ENCODE measurements at regions not wholly inside any gene's neighbourhood (a gene's known extent, or its start where the extent isn't known, plus 50 kb on each side); places are given as distances from the start of the nearest gene placed in this dataset.
"Not testable (repeated sequence)": the region's sequence is repeated elsewhere in the genome, so short reads cannot be mapped to it uniquely, and the experiment has no call there.

GRCh38 chr2:52260904-52261303 lies 1229.0 kb upstream of the NRXN1 start:
- no peak overlapping the region for H2AFZ ChIP-seq (ENCODE audit: low read length)
- DNase-seq, result no peak
- H3K9ac ChIP-seq (ENCODE audit: low read length), result no peak overlapping the region

GRCh38 chr2:52258967-52259366 lies 1227.0 kb upstream of the NRXN1 start:
- not testable (repeated sequence) for H4K20me1 ChIP-seq (ENCODE audit: insufficient read depth, low read depth, low read length); H3K36me3 ChIP-seq (ENCODE audit: insufficient read depth, low read length); H3K9me3 ChIP-seq (ENCODE audit: low read length); H3K27ac ChIP-seq (ENCODE audit: low read length); H3K4me3 ChIP-seq (ENCODE audit: low read length); H3K79me2 ChIP-seq (ENCODE audit: low read length); H3K4me1 ChIP-seq (ENCODE audit: low read length); H3K27me3 ChIP-seq (ENCODE audit: low read length); H3K9ac ChIP-seq (ENCODE audit: low read length); H3K9me2 ChIP-seq (replicated peaks; ENCODE audit: insufficient read depth, low read length); DNase-seq; H3K4me2 ChIP-seq (ENCODE audit: low read depth, low read length, poor library complexity, severe bottlenecking); H2AFZ ChIP-seq (ENCODE audit: low read length)

More at GRCh38 chr2:52260904-52261303, 1229.0 kb upstream of the NRXN1 start:
- Histone ChIP-seq H3K9me3 (ENCODE audit: low read length) (no peaks in the 10 kb centered on the region), H3K27ac (ENCODE audit: low read length) (no peak overlapping the region), H4K20me1 (ENCODE audit: insufficient read depth, low read depth, low read length) (no peaks in the 10 kb centered on the region), H3K4me2 (ENCODE audit: low read depth, low read length, poor library complexity, severe bottlenecking) (no peak overlapping the region), H3K9me2 (replicated peaks; ENCODE audit: insufficient read depth, low read length) (no peaks in the 10 kb centered on the region), H3K27me3 (ENCODE audit: low read length) (no peaks in the 10 kb centered on the region), H3K4me1 (ENCODE audit: low read length) (no peaks in the 10 kb centered on the region), H3K79me2 (ENCODE audit: low read length) (no peaks in the 10 kb centered on the region), H3K4me3 (ENCODE audit: low read length) (no peak overlapping the region), H3K36me3 (ENCODE audit: insufficient read depth, low read length) (no peaks in the 10 kb centered on the region; the same call in 1 of the 2 replicates)

GRCh38 chr2:52258038-52258437 lies 1226.1 kb upstream of the NRXN1 start:
- no peaks in the 10 kb centered on the region for H4K20me1 ChIP-seq (ENCODE audit: insufficient read depth, low read depth, low read length)
- H3K4me1 ChIP-seq (ENCODE audit: low read length), result no peaks in the 10 kb centered on the region
- H3K4me2 ChIP-seq (ENCODE audit: low read depth, low read length, poor library complexity, severe bottlenecking), result no peak overlapping the region
- H3K79me2 ChIP-seq (ENCODE audit: low read length), result no peaks in the 10 kb centered on the region
- no peaks in the 10 kb centered on the region for H3K9me2 ChIP-seq (replicated peaks; ENCODE audit: insufficient read depth, low read length)
- H3K36me3 ChIP-seq (ENCODE audit: insufficient read depth, low read length), result no peaks in the 10 kb centered on the region
- H3K9me3 ChIP-seq (ENCODE audit: low read length), result peaks cover 5% of the 10 kb centered on the region; the same call in 1 of the 2 replicates
- H3K27ac ChIP-seq (ENCODE audit: low read length), result no peak overlapping the region
- DNase-seq, result no peak
- H2AFZ ChIP-seq (ENCODE audit: low read length), result no peak overlapping the region
- H3K4me3 ChIP-seq (ENCODE audit: low read length), result no peak overlapping the region
- no peak overlapping the region for H3K9ac ChIP-seq (ENCODE audit: low read length)
- no peaks in the 10 kb centered on the region for H3K27me3 ChIP-seq (ENCODE audit: low read length)

- Histone ChIP-seq H3K4me3 (ENCODE audit: low read length) (no peak overlapping the region), H3K9me2 (replicated peaks; ENCODE audit: insufficient read depth, low read length) (0 out of 2 replicates have a peak, but pooled peaks cover 2% of the 10 kb centered on the region), H3K27ac (ENCODE audit: low read length) (no peak overlapping the region), H4K20me1 (ENCODE audit: insufficient read depth, low read depth, low read length) (no peaks in the 10 kb centered on the region), H3K36me3 (ENCODE audit: insufficient read depth, low read length) (no peaks in the 10 kb centered on the region), H3K9me3 (ENCODE audit: low read length) (peaks cover 5% of the 10 kb centered on the region; the same call in 1 of the 2 replicates), H3K79me2 (ENCODE audit: low read length) (no peaks in the 10 kb centered on the region), H2AFZ (ENCODE audit: low read length) (no peak overlapping the region), H3K4me1 (ENCODE audit: low read length) (no peaks in the 10 kb centered on the region), H3K27me3 (ENCODE audit: low read length) (no peaks in the 10 kb centered on the region), H3K9ac (ENCODE audit: low read length) (no peak overlapping the region), H3K4me2 (ENCODE audit: low read depth, low read length, poor library complexity, severe bottlenecking) (no peak overlapping the region)
- DNase-seq, result no peak
These were observed 1221.6 kb upstream of the NRXN1 start for GRCh38 chr2:52253416-52253980.

GRCh38 chr2:52238782-52239181 lies 1206.8 kb upstream of the NRXN1 start:
- H3K4me2 ChIP-seq (ENCODE audit: low read depth, low read length, poor library complexity, severe bottlenecking), result no peak overlapping the region
- no peaks in the 10 kb centered on the region for H4K20me1 ChIP-seq (ENCODE audit: insufficient read depth, low read depth, low read length)
- no peak overlapping the region for H3K27ac ChIP-seq (ENCODE audit: low read length)
- H3K9me3 ChIP-seq (ENCODE audit: low read length), result peaks cover 3% of the 10 kb centered on the region; the same call in 1 of the 2 replicates
- H3K27me3 ChIP-seq (ENCODE audit: low read length), result no peaks in the 10 kb centered on the region
- H3K9me2 ChIP-seq (replicated peaks; ENCODE audit: insufficient read depth, low read length), result no peaks in the 10 kb centered on the region
- no peaks in the 10 kb centered on the region for H3K79me2 ChIP-seq (ENCODE audit: low read length)
- no peak overlapping the region for H2AFZ ChIP-seq (ENCODE audit: low read length)
- H3K36me3 ChIP-seq (ENCODE audit: insufficient read depth, low read length), result no peaks in the 10 kb centered on the region
- no peaks in the 10 kb centered on the region for H3K4me1 ChIP-seq (ENCODE audit: low read length)
- DNase-seq, result no peak
- H3K9ac ChIP-seq (ENCODE audit: low read length), result no peak overlapping the region
- H3K4me3 ChIP-seq (ENCODE audit: low read length), result no peak overlapping the region

GRCh38 chr2:52222128-52222527 lies 1190.2 kb upstream of the NRXN1 start:
- Histone ChIP-seq H3K9me3 (ENCODE audit: low read length) (0 out of 2 replicates have a peak, but pooled peaks cover 4% of the 10 kb centered on the region), H3K36me3 (ENCODE audit: insufficient read depth, low read length) (no peaks in the 10 kb centered on the region), H3K4me2 (ENCODE audit: low read depth, low read length, poor library complexity, severe bottlenecking) (no peak overlapping the region), H3K79me2 (ENCODE audit: low read length) (no peaks in the 10 kb centered on the region), H2AFZ (ENCODE audit: low read length) (no peak overlapping the region), H3K27ac (ENCODE audit: low read length) (no peak overlapping the region), H3K4me1 (ENCODE audit: low read length) (no peaks in the 10 kb centered on the region), H3K27me3 (ENCODE audit: low read length) (no peaks in the 10 kb centered on the region), H3K9ac (ENCODE audit: low read length) (no peak overlapping the region), H3K9me2 (replicated peaks; ENCODE audit: insufficient read depth, low read length) (no peaks in the 10 kb centered on the region), H3K4me3 (ENCODE audit: low read length) (no peak overlapping the region), H4K20me1 (ENCODE audit: insufficient read depth, low read depth, low read length) (no peaks in the 10 kb centered on the region)
- DNase-seq, result no peak

GRCh38 chr2:52220393-52220792 lies 1188.5 kb upstream of the NRXN1 start:
- Histone ChIP-seq H3K9me2 (replicated peaks; ENCODE audit: insufficient read depth, low read length) (no peaks in the 10 kb centered on the region), H3K36me3 (ENCODE audit: insufficient read depth, low read length) (no peaks in the 10 kb centered on the region), H3K79me2 (ENCODE audit: low read length) (no peaks in the 10 kb centered on the region), H3K27me3 (ENCODE audit: low read length) (no peaks in the 10 kb centered on the region), H2AFZ (ENCODE audit: low read length) (no peak overlapping the region), H3K4me2 (ENCODE audit: low read depth, low read length, poor library complexity, severe bottlenecking) (no peak overlapping the region), H4K20me1 (ENCODE audit: insufficient read depth, low read depth, low read length) (no peaks in the 10 kb centered on the region), H3K4me3 (ENCODE audit: low read length) (no peak overlapping the region), H3K27ac (ENCODE audit: low read length) (no peak overlapping the region), H3K9ac (ENCODE audit: low read length) (no peak overlapping the region), H3K9me3 (ENCODE audit: low read length) (0 out of 2 replicates have a peak, but pooled peaks cover 4% of the 10 kb centered on the region), H3K4me1 (ENCODE audit: low read length) (no peaks in the 10 kb centered on the region)
- no peak for DNase-seq

GRCh38 chr2:52210611-52211010 lies 1178.7 kb upstream of the NRXN1 start:
- Histone ChIP-seq H3K4me1 (ENCODE audit: low read length) (no peaks in the 10 kb centered on the region), H3K4me3 (ENCODE audit: low read length) (no peak overlapping the region), H2AFZ (ENCODE audit: low read length) (no peak overlapping the region), H3K9me3 (ENCODE audit: low read length) (peaks cover 15% of the 10 kb centered on the region), H3K4me2 (ENCODE audit: low read depth, low read length, poor library complexity, severe bottlenecking) (no peak overlapping the region), H3K9me2 (replicated peaks; ENCODE audit: insufficient read depth, low read length) (no peaks in the 10 kb centered on the region), H3K27ac (ENCODE audit: low read length) (no peak overlapping the region), H3K9ac (ENCODE audit: low read length) (no peak overlapping the region), H3K27me3 (ENCODE audit: low read length) (no peaks in the 10 kb centered on the region), H3K79me2 (ENCODE audit: low read length) (no peaks in the 10 kb centered on the region), H3K36me3 (ENCODE audit: insufficient read depth, low read length) (no peaks in the 10 kb centered on the region), H4K20me1 (ENCODE audit: insufficient read depth, low read depth, low read length) (no peaks in the 10 kb centered on the region)
- DNase-seq, result no peak

Data from Karpas-422 (cell line).